Stimulated activated CD8-positive, alpha-beta memory T cell treated with anti-CD3 and anti-CD28 coated beads, Interleukin-7, amount 100 ng/mL, for 4 hours (primary cell): ENCODE measurements at regions not wholly inside any gene's neighbourhood (a gene's known extent, or its start where the extent isn't known, plus 50 kb on each side); places are given as distances from the start of the nearest gene placed in this dataset.
"Not testable (repeated sequence)": the region's sequence is repeated elsewhere in the genome, so short reads cannot be mapped to it uniquely, and the experiment has no call there.

Source experiments
- DNase-seq, 2 donors: peaks; one replicate each; pipeline ENCODE4 v3.0.0-alpha.2; 2020; ENCODE audit warnings: low read depth in 2 of 2

- DNase-seq, result no peak
These were observed 78.2 kb downstream of the MSL3 start for GRCh38 chrX:11836284-11836683.

GRCh38 chrX:11837437-11837836 lies 79.4 kb downstream of the MSL3 start:
- no peak for DNase-seq

GRCh38 chrX:11864171-11864570 lies 106.1 kb downstream of the MSL3 start:
- no peak for DNase-seq

- DNase-seq, result no peak
These were observed 109.7 kb downstream of the MSL3 start for GRCh38 chrX:11867610-11868345.

- DNase-seq, result no peak
These were observed 112.8 kb downstream of the MSL3 start for GRCh38 chrX:11870789-11871188.

- no peak for DNase-seq
These were observed 123.6 kb downstream of the MSL3 start for GRCh38 chrX:11881485-11882170.

GRCh38 chrX:11886745-11887144 lies 128.7 kb downstream of the MSL3 start:
- DNase-seq, result no peak

GRCh38 chrX:11887175-11887574 lies 129.1 kb downstream of the MSL3 start:
- DNase-seq, result no peak

- DNase-seq, result no peak
These were observed 130.4 kb downstream of the MSL3 start for GRCh38 chrX:11888421-11888820.

GRCh38 chrX:11889791-11890190 lies 131.8 kb downstream of the MSL3 start:
- DNase-seq, result no peak

GRCh38 chrX:11890836-11891514 lies 132.9 kb downstream of the MSL3 start:
- no peak for DNase-seq

- no peak for DNase-seq
These were observed 136.1 kb downstream of the MSL3 start for GRCh38 chrX:11893933-11894710.

- no peak for DNase-seq
These were observed 141.1 kb downstream of the MSL3 start for GRCh38 chrX:11899091-11899490.

GRCh38 chrX:11905933-11906332 lies 147.9 kb downstream of the MSL3 start:
- DNase-seq, result not testable (repeated sequence)

- DNase-seq, result peak in 1 of 2 donors; percentile 3
These were observed 150.3 kb downstream of the MSL3 start for GRCh38 chrX:11908371-11908770.

GRCh38 chrX:11913001-11913400 lies 155.0 kb downstream of the MSL3 start:
- no peak for DNase-seq

- no peak for DNase-seq
These were observed 171.4 kb downstream of the MSL3 start for GRCh38 chrX:11929476-11929875.

- no peak for DNase-seq
These were observed 174.4 kb downstream of the MSL3 start for GRCh38 chrX:11932423-11932822.

- DNase-seq, result no peak
These were observed 176.1 kb downstream of the MSL3 start for GRCh38 chrX:11934089-11934488.

GRCh38 chrX:11941571-11941970 lies 183.5 kb downstream of the MSL3 start:
- DNase-seq, result no peak

GRCh38 chrX:11944501-11944900 lies 186.5 kb downstream of the MSL3 start:
- DNase-seq, result no peak

GRCh38 chrX:11949291-11949690 lies 189.0 kb upstream of the FRMPD4 start:
- DNase-seq, result no peak
